ENCODE measurements at regions not wholly inside any gene's neighbourhood (a gene's known extent, or its start where the extent isn't known, plus 50 kb on each side); places are given as distances from the start of the nearest gene placed in this dataset.

DNA sequence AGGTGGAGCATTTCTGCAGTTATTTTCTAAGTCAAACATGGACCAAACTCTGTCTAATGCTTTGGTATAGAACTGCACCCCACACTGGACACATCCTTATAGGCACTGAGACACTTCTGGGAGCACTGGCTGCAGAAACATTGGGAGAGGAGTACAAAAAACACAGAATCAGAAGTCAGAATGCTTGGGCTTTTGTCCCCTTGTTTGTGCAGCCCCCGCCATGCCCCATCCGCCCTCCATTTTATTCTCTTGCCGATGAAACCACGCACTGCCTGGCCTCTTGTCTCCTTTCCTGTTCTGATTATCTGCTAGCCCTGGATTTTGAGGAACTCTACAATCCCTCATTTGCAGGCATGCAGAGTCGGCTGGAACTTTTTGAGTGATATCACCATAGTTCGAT lies 1201.2 kb downstream of the TBC1D22A start:
- ChIA-PET CTCF (no interaction called here), POLR2A (no interaction called here)
- TF ChIP-seq, protein P1, sequence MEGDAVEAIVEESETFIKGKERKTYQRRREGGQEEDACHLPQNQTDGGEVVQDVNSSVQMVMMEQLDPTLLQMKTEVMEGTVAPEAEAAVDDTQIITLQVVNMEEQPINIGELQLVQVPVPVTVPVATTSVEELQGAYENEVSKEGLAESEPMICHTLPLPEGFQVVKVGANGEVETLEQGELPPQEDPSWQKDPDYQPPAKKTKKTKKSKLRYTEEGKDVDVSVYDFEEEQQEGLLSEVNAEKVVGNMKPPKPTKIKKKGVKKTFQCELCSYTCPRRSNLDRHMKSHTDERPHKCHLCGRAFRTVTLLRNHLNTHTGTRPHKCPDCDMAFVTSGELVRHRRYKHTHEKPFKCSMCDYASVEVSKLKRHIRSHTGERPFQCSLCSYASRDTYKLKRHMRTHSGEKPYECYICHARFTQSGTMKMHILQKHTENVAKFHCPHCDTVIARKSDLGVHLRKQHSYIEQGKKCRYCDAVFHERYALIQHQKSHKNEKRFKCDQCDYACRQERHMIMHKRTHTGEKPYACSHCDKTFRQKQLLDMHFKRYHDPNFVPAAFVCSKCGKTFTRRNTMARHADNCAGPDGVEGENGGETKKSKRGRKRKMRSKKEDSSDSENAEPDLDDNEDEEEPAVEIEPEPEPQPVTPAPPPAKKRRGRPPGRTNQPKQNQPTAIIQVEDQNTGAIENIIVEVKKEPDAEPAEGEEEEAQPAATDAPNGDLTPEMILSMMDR (IDR thresholded peaks at IDR 0.05; ENCODE audit: insufficient read depth, low read depth, low read length) = no peak
- Histone ChIP-seq H3K36me3 (ENCODE audit: control insufficient read depth, insufficient read depth, low read length) (no peaks in the 10 kb centered on the region), H3K4me3 (ENCODE audit: low read depth, low read length) (no peak overlapping the region), H3K27me3 (ENCODE audit: control insufficient read depth, insufficient read depth, low read length) (no peaks in the 10 kb centered on the region)
- no peak for DNase-seq (ENCODE audit: low read depth)

GRCh38 chr22:47957649-47958048 lies 1195.2 kb downstream of the TBC1D22A start:
- POLR2A ChIA-PET = no interaction called here
- CTCF ChIA-PET = no interaction called here

GRCh38 chr22:47954107-47954506 lies 1191.7 kb downstream of the TBC1D22A start:
- CTCF ChIA-PET = interaction anchor here (0.6 to 0.7 kb wide), 2 partner anchors 368 to 630 kb away, joined by 3 read pairs; no protein-coding TSS in a partner anchor

More at GRCh38 chr22:47957649-47958048, 1195.2 kb downstream of the TBC1D22A start:
- Histone ChIP-seq H3K4me3 (ENCODE audit: low read depth, low read length) (no peak overlapping the region), H3K36me3 (ENCODE audit: control insufficient read depth, insufficient read depth, low read length) (no peaks in the 10 kb centered on the region), H3K27me3 (ENCODE audit: control insufficient read depth, insufficient read depth, low read length) (no peaks in the 10 kb centered on the region)
- TF ChIP-seq, protein P1 (IDR thresholded peaks at IDR 0.05; ENCODE audit: insufficient read depth, low read depth, low read length) = no peak
- no peak for DNase-seq (ENCODE audit: low read depth)

GRCh38 chr22:47944941-47945340 lies 1182.5 kb downstream of the TBC1D22A start:
- no peak overlapping the region for H3K4me3 ChIP-seq (ENCODE audit: low read depth, low read length)
- no peak for DNase-seq (ENCODE audit: low read depth)
- ChIA-PET POLR2A (no interaction called here), CTCF (no interaction called here)
- TF ChIP-seq, protein P1 (IDR thresholded peaks at IDR 0.05; ENCODE audit: insufficient read depth, low read depth, low read length) = no peak
- no peaks in the 10 kb centered on the region for H3K36me3 ChIP-seq (ENCODE audit: control insufficient read depth, insufficient read depth, low read length)
- no peaks in the 10 kb centered on the region for H3K27me3 ChIP-seq (ENCODE audit: control insufficient read depth, insufficient read depth, low read length)

More at GRCh38 chr22:47954107-47954506, 1191.7 kb downstream of the TBC1D22A start:
- DNase-seq (ENCODE audit: low read depth) = no peak
- Histone ChIP-seq H3K4me3 (ENCODE audit: low read depth, low read length) (no peak overlapping the region), H3K27me3 (ENCODE audit: control insufficient read depth, insufficient read depth, low read length) (no peaks in the 10 kb centered on the region), H3K36me3 (ENCODE audit: control insufficient read depth, insufficient read depth, low read length) (no peaks in the 10 kb centered on the region)
- POLR2A ChIA-PET = no interaction called here
- TF ChIP-seq, protein P1 (IDR thresholded peaks at IDR 0.05; ENCODE audit: insufficient read depth, low read depth, low read length) = no peak

- TF ChIP-seq, protein P1 (IDR thresholded peaks at IDR 0.05; ENCODE audit: insufficient read depth, low read depth, low read length) = no peak
- no peaks in the 10 kb centered on the region for H3K36me3 ChIP-seq (ENCODE audit: control insufficient read depth, insufficient read depth, low read length)
- H3K27me3 ChIP-seq (ENCODE audit: control insufficient read depth, insufficient read depth, low read length) = no peaks in the 10 kb centered on the region
- CTCF ChIA-PET = no interaction called here
- POLR2A ChIA-PET = no interaction called here
- no peak for DNase-seq (ENCODE audit: low read depth)
- H3K4me3 ChIP-seq (ENCODE audit: low read depth, low read length) = no peak overlapping the region
Observed at GRCh38 chr22:47943729-47944700, 1181.6 kb downstream of the TBC1D22A start.

Measured in BJ (cell line).